ENCODE measurements at regions not wholly inside any gene's neighbourhood (a gene's known extent, or its start where the extent isn't known, plus 50 kb on each side); places are given as distances from the start of the nearest gene placed in this dataset.
"Not testable (repeated sequence)": the region's sequence is repeated elsewhere in the genome, so short reads cannot be mapped to it uniquely, and the experiment has no call there.

GRCh38 chr6:169857343-169858292 lies 106.2 kb downstream of the ERMARD start:
- H3K9ac ChIP-seq (ENCODE audit: low read length), result no peak overlapping the region
- H3K27me3 ChIP-seq (ENCODE audit: insufficient read depth, low read length), result no peaks in the 10 kb centered on the region
- H3K9me3 Mint-ChIP-seq (ENCODE audit: unreplicated experiment), result peaks cover 9% of the 10 kb centered on the region
- H2AFZ ChIP-seq (ENCODE audit: low read depth, low read length), result no peak overlapping the region
- H3K4me3 ChIP-seq (ENCODE audit: insufficient read depth, low read depth, low read length), result no peak overlapping the region
- no peak overlapping the region for H3K4me3 Mint-ChIP-seq (ENCODE audit: unreplicated experiment)
- H3K9me3 ChIP-seq (ENCODE audit: insufficient read depth, low read depth, low read length), result peaks cover 15% of the 10 kb centered on the region
- DNase-seq (ENCODE audit: low read depth) (no peak), FAIRE-seq (no peak)
- peaks cover 5% of the 10 kb centered on the region for H3K36me3 Mint-ChIP-seq (ENCODE audit: low read depth, unreplicated experiment)
- H3K4me1 ChIP-seq (ENCODE audit: insufficient read depth, low read length), result no peaks in the 10 kb centered on the region
- H3K27ac ChIP-seq (ENCODE audit: low read depth, low read length), result no peak overlapping the region
- TF ChIP-seq CTCF (IDR thresholded peaks at IDR 0.05; ENCODE audit: insufficient read depth, low read depth, low read length) (no peak), EZH2 (IDR thresholded peaks at IDR 0.05; ENCODE audit: insufficient read depth, low read length) (no peak)
- H3K36me3 ChIP-seq (ENCODE audit: insufficient read depth, low read length), result no peaks in the 10 kb centered on the region
- H3K79me2 ChIP-seq (ENCODE audit: insufficient read depth, low read length), result no peaks in the 10 kb centered on the region
- H3K27me3 Mint-ChIP-seq (ENCODE audit: low read depth, unreplicated experiment), result peaks cover 13% of the 10 kb centered on the region
- no peaks in the 10 kb centered on the region for H4K20me1 ChIP-seq (ENCODE audit: insufficient read depth, low read length)
- no peak overlapping the region for H3K27ac Mint-ChIP-seq (ENCODE audit: unreplicated experiment)
- H3K4me1 Mint-ChIP-seq (ENCODE audit: low read depth, unreplicated experiment), result no peaks in the 10 kb centered on the region
- no peak overlapping the region for H3K4me2 ChIP-seq (ENCODE audit: low read length)

GRCh38 chr6:169856442-169857342 lies 105.3 kb downstream of the ERMARD start:
- not testable (repeated sequence) for H2AFZ ChIP-seq (ENCODE audit: low read depth, low read length); H3K9me3 Mint-ChIP-seq (ENCODE audit: unreplicated experiment); H3K36me3 ChIP-seq (ENCODE audit: insufficient read depth, low read length); H3K4me3 Mint-ChIP-seq (ENCODE audit: unreplicated experiment); H4K20me1 ChIP-seq (ENCODE audit: insufficient read depth, low read length); DNase-seq (ENCODE audit: low read depth); H3K4me1 ChIP-seq (ENCODE audit: insufficient read depth, low read length); H3K27ac ChIP-seq (ENCODE audit: low read depth, low read length); H3K27me3 Mint-ChIP-seq (ENCODE audit: low read depth, unreplicated experiment); H3K79me2 ChIP-seq (ENCODE audit: insufficient read depth, low read length); FAIRE-seq; H3K27ac Mint-ChIP-seq (ENCODE audit: unreplicated experiment); H3K9ac ChIP-seq (ENCODE audit: low read length); H3K27me3 ChIP-seq (ENCODE audit: insufficient read depth, low read length); H3K36me3 Mint-ChIP-seq (ENCODE audit: low read depth, unreplicated experiment); H3K4me2 ChIP-seq (ENCODE audit: low read length); H3K4me3 ChIP-seq (ENCODE audit: insufficient read depth, low read depth, low read length); H3K4me1 Mint-ChIP-seq (ENCODE audit: low read depth, unreplicated experiment)
- peaks cover 15% of the 10 kb centered on the region for H3K9me3 ChIP-seq (ENCODE audit: insufficient read depth, low read depth, low read length)

- no peak overlapping the region for H3K27ac ChIP-seq (ENCODE audit: low read depth, low read length)
- peaks cover 9% of the 10 kb centered on the region for H3K9me3 Mint-ChIP-seq (ENCODE audit: unreplicated experiment)
- H3K4me1 ChIP-seq (ENCODE audit: insufficient read depth, low read length), result peaks cover 10% of the 10 kb centered on the region
- no peak for FAIRE-seq
- H3K9ac ChIP-seq (ENCODE audit: low read length), result no peak overlapping the region
- no peak overlapping the region for H3K27ac Mint-ChIP-seq (ENCODE audit: unreplicated experiment)
- H3K27me3 ChIP-seq (ENCODE audit: insufficient read depth, low read length), result no peaks in the 10 kb centered on the region
- H3K79me2 ChIP-seq (ENCODE audit: insufficient read depth, low read length), result no peaks in the 10 kb centered on the region
- no peak overlapping the region for H3K4me3 ChIP-seq (ENCODE audit: insufficient read depth, low read depth, low read length)
- H3K36me3 ChIP-seq (ENCODE audit: insufficient read depth, low read length), result no peaks in the 10 kb centered on the region
- no peaks in the 10 kb centered on the region for H4K20me1 ChIP-seq (ENCODE audit: insufficient read depth, low read length)
- H2AFZ ChIP-seq (ENCODE audit: low read depth, low read length), result no peak overlapping the region
- peaks cover 3% of the 10 kb centered on the region for H3K4me1 Mint-ChIP-seq (ENCODE audit: low read depth, unreplicated experiment)
- H3K9me3 ChIP-seq (ENCODE audit: insufficient read depth, low read depth, low read length), result peaks cover 11% of the 10 kb centered on the region
- H3K4me2 ChIP-seq (ENCODE audit: low read length), result no peak overlapping the region
- DNase-seq (ENCODE audit: low read depth), result no peak
- TF ChIP-seq EZH2 (IDR thresholded peaks at IDR 0.05; ENCODE audit: insufficient read depth, low read length) (no peak), CTCF (IDR thresholded peaks at IDR 0.05; ENCODE audit: insufficient read depth, low read depth, low read length) (no peak)
- H3K27me3 Mint-ChIP-seq (ENCODE audit: low read depth, unreplicated experiment), result peaks cover 11% of the 10 kb centered on the region
- peaks cover 5% of the 10 kb centered on the region for H3K36me3 Mint-ChIP-seq (ENCODE audit: low read depth, unreplicated experiment)
- no peak overlapping the region for H3K4me3 Mint-ChIP-seq (ENCODE audit: unreplicated experiment)
These were observed 103.4 kb downstream of the ERMARD start for GRCh38 chr6:169854813-169855212.

Measured in astrocyte (in vitro differentiated cells and primary cell).